ENCODE measurements at regions not wholly inside any gene's neighbourhood (a gene's known extent, or its start where the extent isn't known, plus 50 kb on each side); places are given as distances from the start of the nearest gene placed in this dataset.

DNA sequence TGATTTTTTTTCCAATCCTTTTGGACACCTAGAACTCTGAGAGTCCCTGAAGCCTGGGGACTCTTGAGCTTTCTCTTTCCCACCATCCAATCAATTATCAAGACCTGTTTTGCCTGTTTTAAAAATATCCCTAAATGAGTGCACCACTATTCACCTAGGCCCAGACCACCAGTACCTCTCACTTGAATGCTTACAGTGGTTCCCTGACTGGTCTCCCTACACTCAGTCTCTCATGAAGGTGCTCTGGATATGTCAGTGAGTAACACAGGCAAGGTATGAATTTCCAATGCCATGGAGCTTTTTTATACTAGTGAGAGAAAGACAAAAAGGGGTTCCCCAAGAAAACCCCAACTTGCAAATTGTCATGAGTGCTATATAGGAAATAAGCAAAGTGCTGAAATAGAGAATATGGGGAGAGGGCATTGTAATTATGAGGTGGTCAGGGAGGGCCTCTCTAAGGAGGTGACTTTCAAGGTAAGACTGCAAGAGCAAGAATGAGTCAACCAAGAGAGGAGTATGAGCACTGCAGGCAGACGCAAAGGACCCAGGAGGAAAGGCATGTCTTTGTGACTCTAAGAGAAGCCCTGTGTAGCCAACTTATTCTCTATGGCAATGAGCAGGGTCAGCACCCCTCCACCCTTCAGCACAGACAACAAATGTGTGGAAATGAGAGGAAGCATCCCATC, 85.3 kb upstream of the MBIP start:
- TF ChIP-seq, protein P1, sequence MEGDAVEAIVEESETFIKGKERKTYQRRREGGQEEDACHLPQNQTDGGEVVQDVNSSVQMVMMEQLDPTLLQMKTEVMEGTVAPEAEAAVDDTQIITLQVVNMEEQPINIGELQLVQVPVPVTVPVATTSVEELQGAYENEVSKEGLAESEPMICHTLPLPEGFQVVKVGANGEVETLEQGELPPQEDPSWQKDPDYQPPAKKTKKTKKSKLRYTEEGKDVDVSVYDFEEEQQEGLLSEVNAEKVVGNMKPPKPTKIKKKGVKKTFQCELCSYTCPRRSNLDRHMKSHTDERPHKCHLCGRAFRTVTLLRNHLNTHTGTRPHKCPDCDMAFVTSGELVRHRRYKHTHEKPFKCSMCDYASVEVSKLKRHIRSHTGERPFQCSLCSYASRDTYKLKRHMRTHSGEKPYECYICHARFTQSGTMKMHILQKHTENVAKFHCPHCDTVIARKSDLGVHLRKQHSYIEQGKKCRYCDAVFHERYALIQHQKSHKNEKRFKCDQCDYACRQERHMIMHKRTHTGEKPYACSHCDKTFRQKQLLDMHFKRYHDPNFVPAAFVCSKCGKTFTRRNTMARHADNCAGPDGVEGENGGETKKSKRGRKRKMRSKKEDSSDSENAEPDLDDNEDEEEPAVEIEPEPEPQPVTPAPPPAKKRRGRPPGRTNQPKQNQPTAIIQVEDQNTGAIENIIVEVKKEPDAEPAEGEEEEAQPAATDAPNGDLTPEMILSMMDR (optimal IDR thresholded peaks at IDR 0.05 in 1 of 3, IDR thresholded peaks at IDR 0.05 in 1 of 3, conservative IDR thresholded peaks at IDR 0.05 in 1 of 3; ENCODE audit: extremely low read depth in 1 of 3, insufficient read depth in 2 of 3, low read length in 3 of 3), result no peak
- TF ChIP-seq EZH2 (IDR thresholded peaks at IDR 0.05; ENCODE audit: low read length), result no peak

Measured in keratinocyte (primary cell).